ENCODE measurements at regions not wholly inside any gene's neighbourhood (a gene's known extent, or its start where the extent isn't known, plus 50 kb on each side); places are given as distances from the start of the nearest gene placed in this dataset.

GRCh38 chr4:128379860-128380259 is 92.2 kb upstream of the PGRMC2 start:
- ChIA-PET POLR2A (interaction anchor here (0.8 to 1.3 kb wide), 2 partner anchors 91 to 95 kb away, joined by 3 to 4 read pairs; no protein-coding TSS in a partner anchor), CTCF (interaction anchor here (0.5 to 1.4 kb wide), 11 partner anchors 10 to 179 kb away, joined by 3 to 4 read pairs (median 3); no protein-coding TSS in a partner anchor)
- TF ChIP-seq CTCF (IDR thresholded peaks at IDR 0.05; ENCODE audit: unreplicated experiment), result peak; percentile 30
- Mint-ChIP-seq H3K27me3 (ENCODE audit: insufficient read depth, unreplicated experiment) (no peaks in the 10 kb centered on the region), H3K4me3 (ENCODE audit: unreplicated experiment) (no peak overlapping the region), H3K4me1 (ENCODE audit: insufficient read depth, unreplicated experiment) (peaks cover 16% of the 10 kb centered on the region), H3K27ac (ENCODE audit: low read depth, unreplicated experiment) (no peak overlapping the region), H3K9me3 (ENCODE audit: unreplicated experiment) (peaks cover 7% of the 10 kb centered on the region), H3K36me3 (ENCODE audit: insufficient read depth, unreplicated experiment) (no peaks in the 10 kb centered on the region)
- peak; percentile 59 for DNase-seq (ENCODE audit: unreplicated experiment)
- BruUV-seq (replicated peaks), result no TSS peak
- intact Hi-C loops (cut with micrococcal nuclease), result no loop called here

- intact Hi-C loops (cut with micrococcal nuclease), result no loop called here
- Mint-ChIP-seq H3K9me3 (ENCODE audit: unreplicated experiment) (peaks cover 7% of the 10 kb centered on the region), H3K4me1 (ENCODE audit: insufficient read depth, unreplicated experiment) (peaks cover 16% of the 10 kb centered on the region), H3K36me3 (ENCODE audit: insufficient read depth, unreplicated experiment) (no peaks in the 10 kb centered on the region), H3K4me3 (ENCODE audit: unreplicated experiment) (no peak overlapping the region), H3K27ac (ENCODE audit: low read depth, unreplicated experiment) (no peak overlapping the region), H3K27me3 (ENCODE audit: insufficient read depth, unreplicated experiment) (no peaks in the 10 kb centered on the region)
- CTCF ChIA-PET, result interaction anchor here (0.7 to 1.5 kb wide), 7 partner anchors 10 to 456 kb away, joined by 3 to 8 read pairs (median 3); no protein-coding TSS in a partner anchor
- no TSS peak for BruUV-seq (replicated peaks)
- POLR2A ChIA-PET, result no interaction called here
- TF ChIP-seq CTCF (IDR thresholded peaks at IDR 0.05; ENCODE audit: unreplicated experiment), result no peak
- no peak for DNase-seq (ENCODE audit: unreplicated experiment)
These were observed 91.1 kb upstream of the PGRMC2 start for GRCh38 chr4:128378668-128379067.

- POLR2A ChIA-PET, result interaction anchor here (0.8 kb wide), 1 partner anchor 9 kb away, joined by 4 read pairs; no protein-coding TSS in a partner anchor
- no peaks in the 10 kb centered on the region for H3K36me3 Mint-ChIP-seq (ENCODE audit: insufficient read depth, unreplicated experiment)
- H3K27me3 Mint-ChIP-seq (ENCODE audit: insufficient read depth, unreplicated experiment), result no peaks in the 10 kb centered on the region
- CTCF ChIA-PET, result no interaction called here
- no peak overlapping the region for H3K27ac Mint-ChIP-seq (ENCODE audit: low read depth, unreplicated experiment)
- H3K9me3 Mint-ChIP-seq (ENCODE audit: unreplicated experiment), result peaks cover 7% of the 10 kb centered on the region
- no peak for TF ChIP-seq CTCF (IDR thresholded peaks at IDR 0.05; ENCODE audit: unreplicated experiment)
- no TSS peak for BruUV-seq (replicated peaks)
- no peak overlapping the region for H3K4me3 Mint-ChIP-seq (ENCODE audit: unreplicated experiment)
- DNase-seq (ENCODE audit: unreplicated experiment), result no peak
- peaks cover 12% of the 10 kb centered on the region for H3K4me1 Mint-ChIP-seq (ENCODE audit: insufficient read depth, unreplicated experiment)
- intact Hi-C loops (cut with micrococcal nuclease), result no loop called here
These were observed 89.3 kb upstream of the PGRMC2 start for GRCh38 chr4:128376958-128377357.

GRCh38 chr4:128376303-128376702 is 88.7 kb upstream of the PGRMC2 start:
- intact Hi-C loops (cut with micrococcal nuclease), result no loop called here
- no TSS peak for BruUV-seq (replicated peaks)
- Mint-ChIP-seq H3K36me3 (ENCODE audit: insufficient read depth, unreplicated experiment) (no peaks in the 10 kb centered on the region), H3K4me3 (ENCODE audit: unreplicated experiment) (no peak overlapping the region), H3K27ac (ENCODE audit: low read depth, unreplicated experiment) (no peak overlapping the region), H3K9me3 (ENCODE audit: unreplicated experiment) (peaks cover 7% of the 10 kb centered on the region), H3K4me1 (ENCODE audit: insufficient read depth, unreplicated experiment) (peaks cover 10% of the 10 kb centered on the region), H3K27me3 (ENCODE audit: insufficient read depth, unreplicated experiment) (no peaks in the 10 kb centered on the region)
- ChIA-PET POLR2A (no interaction called here), CTCF (interaction anchor here (0.6 kb wide), 1 partner anchor 74 kb away, joined by 4 read pairs; no protein-coding TSS in a partner anchor)
- no peak for DNase-seq (ENCODE audit: unreplicated experiment)
- no peak for TF ChIP-seq CTCF (IDR thresholded peaks at IDR 0.05; ENCODE audit: unreplicated experiment)

Data from MCF 10A (cell line).